CD4-positive, alpha-beta T cell treated with Interferon gamma for 1 hour (primary cell): ENCODE measurements at regions not wholly inside any gene's neighbourhood (a gene's known extent, or its start where the extent isn't known, plus 50 kb on each side); places are given as distances from the start of the nearest gene placed in this dataset.

Source experiments
- DNase-seq: peaks from one replicate; pipeline ENCODE4 v3.0.0-alpha.2; 2020

GRCh38 chr14:65878586-65878985 lies 466.1 kb downstream of the FUT8 start:
- DNase-seq, result no peak

GRCh38 chr14:65879248-65880009 lies 466.9 kb downstream of the FUT8 start:
- DNase-seq, result no peak

- DNase-seq, result no peak
Observed at GRCh38 chr14:65880507-65880906, 468.0 kb downstream of the FUT8 start.

GRCh38 chr14:65881642-65882041 lies 469.1 kb downstream of the FUT8 start:
- DNase-seq, result no peak

GRCh38 chr14:65888677-65889076 lies 476.1 kb downstream of the FUT8 start:
- DNase-seq, result no peak

- DNase-seq, result no peak
Observed at GRCh38 chr14:65892315-65892714, 479.8 kb downstream of the FUT8 start.

GRCh38 chr14:65900164-65900563 lies 487.6 kb downstream of the FUT8 start:
- DNase-seq, result no peak

- DNase-seq, result no peak
Observed at GRCh38 chr14:65901595-65901994, 489.1 kb downstream of the FUT8 start.

- DNase-seq, result no peak
Observed at GRCh38 chr14:65904988-65905387, 492.5 kb downstream of the FUT8 start.

- no peak for DNase-seq
Observed at GRCh38 chr14:65906344-65906743, 493.8 kb downstream of the FUT8 start.

GRCh38 chr14:65906948-65907347 lies 494.4 kb downstream of the FUT8 start:
- no peak for DNase-seq

GRCh38 chr14:65910108-65910786 lies 497.7 kb downstream of the FUT8 start:
- no peak for DNase-seq

GRCh38 chr14:65915125-65915524 lies 502.6 kb downstream of the FUT8 start:
- DNase-seq, result no peak

GRCh38 chr14:65916055-65916454 lies 503.5 kb downstream of the FUT8 start:
- no peak for DNase-seq

- DNase-seq, result no peak
Observed at GRCh38 chr14:65920996-65921395, 508.5 kb downstream of the FUT8 start.

GRCh38 chr14:65922142-65922541 lies 509.6 kb downstream of the FUT8 start:
- no peak for DNase-seq

GRCh38 chr14:65926504-65926903 lies 514.0 kb downstream of the FUT8 start:
- DNase-seq, result no peak

- no peak for DNase-seq
Observed at GRCh38 chr14:65926935-65927700, 514.6 kb downstream of the FUT8 start.

GRCh38 chr14:65927931-65928356 lies 515.4 kb downstream of the FUT8 start:
- DNase-seq, result peak; percentile 67

- no peak for DNase-seq
Observed at GRCh38 chr14:65928995-65929394, 516.5 kb downstream of the FUT8 start.

GRCh38 chr14:65933400-65934069 lies 521.0 kb downstream of the FUT8 start:
- DNase-seq, result no peak

GRCh38 chr14:65934070-65934435 lies 521.5 kb downstream of the FUT8 start:
- no peak for DNase-seq

GRCh38 chr14:65936342-65936975 lies 523.9 kb downstream of the FUT8 start:
- no peak for DNase-seq
